ENCODE measurements at regions not wholly inside any gene's neighbourhood (a gene's known extent, or its start where the extent isn't known, plus 50 kb on each side); places are given as distances from the start of the nearest gene placed in this dataset.

- no peak for ATAC-seq
These were observed 457.0 kb downstream of the MN1 start for GRCh38 chr22:27344546-27344945.

GRCh38 chr22:27345691-27346090 is 455.9 kb downstream of the MN1 start:
- ATAC-seq: no peak
- TF ChIP-seq PPARA (CRISPR knock-in tag; IDR thresholded peaks at IDR 0.05; ENCODE audit: borderline replicate concordance) (no peak), ZFP3 (CRISPR knock-in tag; IDR thresholded peaks at IDR 0.05) (no peak), ARNTL (CRISPR knock-in tag; IDR thresholded peaks at IDR 0.05; ENCODE audit: borderline replicate concordance, low read depth) (no peak), ISL1 (CRISPR knock-in tag; IDR thresholded peaks at IDR 0.05) (no peak), BACH2 (CRISPR knock-in tag; IDR thresholded peaks at IDR 0.05; ENCODE audit: borderline replicate concordance) (no peak), ZNF565 (CRISPR knock-in tag; conservative IDR thresholded peaks at IDR 0.05; ENCODE audit: low read depth) (no peak), TOX (CRISPR knock-in tag; IDR thresholded peaks at IDR 0.05; ENCODE audit: borderline replicate concordance) (no peak)

More at GRCh38 chr22:27344546-27344945, 457.0 kb downstream of the MN1 start:
- TF ChIP-seq ZNF70 (CRISPR knock-in tag; IDR thresholded peaks at IDR 0.05): no peak
- TF ChIP-seq ZC3H10 (CRISPR knock-in tag; IDR thresholded peaks at IDR 0.05): no peak
- TF ChIP-seq, protein P1, sequence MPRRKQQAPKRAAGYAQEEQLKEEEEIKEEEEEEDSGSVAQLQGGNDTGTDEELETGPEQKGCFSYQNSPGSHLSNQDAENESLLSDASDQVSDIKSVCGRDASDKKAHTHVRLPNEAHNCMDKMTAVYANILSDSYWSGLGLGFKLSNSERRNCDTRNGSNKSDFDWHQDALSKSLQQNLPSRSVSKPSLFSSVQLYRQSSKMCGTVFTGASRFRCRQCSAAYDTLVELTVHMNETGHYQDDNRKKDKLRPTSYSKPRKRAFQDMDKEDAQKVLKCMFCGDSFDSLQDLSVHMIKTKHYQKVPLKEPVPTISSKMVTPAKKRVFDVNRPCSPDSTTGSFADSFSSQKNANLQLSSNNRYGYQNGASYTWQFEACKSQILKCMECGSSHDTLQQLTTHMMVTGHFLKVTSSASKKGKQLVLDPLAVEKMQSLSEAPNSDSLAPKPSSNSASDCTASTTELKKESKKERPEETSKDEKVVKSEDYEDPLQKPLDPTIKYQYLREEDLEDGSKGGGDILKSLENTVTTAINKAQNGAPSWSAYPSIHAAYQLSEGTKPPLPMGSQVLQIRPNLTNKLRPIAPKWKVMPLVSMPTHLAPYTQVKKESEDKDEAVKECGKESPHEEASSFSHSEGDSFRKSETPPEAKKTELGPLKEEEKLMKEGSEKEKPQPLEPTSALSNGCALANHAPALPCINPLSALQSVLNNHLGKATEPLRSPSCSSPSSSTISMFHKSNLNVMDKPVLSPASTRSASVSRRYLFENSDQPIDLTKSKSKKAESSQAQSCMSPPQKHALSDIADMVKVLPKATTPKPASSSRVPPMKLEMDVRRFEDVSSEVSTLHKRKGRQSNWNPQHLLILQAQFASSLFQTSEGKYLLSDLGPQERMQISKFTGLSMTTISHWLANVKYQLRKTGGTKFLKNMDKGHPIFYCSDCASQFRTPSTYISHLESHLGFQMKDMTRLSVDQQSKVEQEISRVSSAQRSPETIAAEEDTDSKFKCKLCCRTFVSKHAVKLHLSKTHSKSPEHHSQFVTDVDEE (CRISPR knock-in tag; IDR thresholded peaks at IDR 0.05): no peak
- TF ChIP-seq, protein P2, sequence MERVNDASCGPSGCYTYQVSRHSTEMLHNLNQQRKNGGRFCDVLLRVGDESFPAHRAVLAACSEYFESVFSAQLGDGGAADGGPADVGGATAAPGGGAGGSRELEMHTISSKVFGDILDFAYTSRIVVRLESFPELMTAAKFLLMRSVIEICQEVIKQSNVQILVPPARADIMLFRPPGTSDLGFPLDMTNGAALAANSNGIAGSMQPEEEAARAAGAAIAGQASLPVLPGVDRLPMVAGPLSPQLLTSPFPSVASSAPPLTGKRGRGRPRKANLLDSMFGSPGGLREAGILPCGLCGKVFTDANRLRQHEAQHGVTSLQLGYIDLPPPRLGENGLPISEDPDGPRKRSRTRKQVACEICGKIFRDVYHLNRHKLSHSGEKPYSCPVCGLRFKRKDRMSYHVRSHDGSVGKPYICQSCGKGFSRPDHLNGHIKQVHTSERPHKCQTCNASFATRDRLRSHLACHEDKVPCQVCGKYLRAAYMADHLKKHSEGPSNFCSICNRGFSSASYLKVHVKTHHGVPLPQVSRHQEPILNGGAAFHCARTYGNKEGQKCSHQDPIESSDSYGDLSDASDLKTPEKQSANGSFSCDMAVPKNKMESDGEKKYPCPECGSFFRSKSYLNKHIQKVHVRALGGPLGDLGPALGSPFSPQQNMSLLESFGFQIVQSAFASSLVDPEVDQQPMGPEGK (CRISPR knock-in tag; IDR thresholded peaks at IDR 0.05; ENCODE audit: borderline replicate concordance): no peak
- TF ChIP-seq ZFP30 (CRISPR knock-in tag; IDR thresholded peaks at IDR 0.05): no peak
- TF ChIP-seq SNAI2 (CRISPR knock-in tag; IDR thresholded peaks at IDR 0.05): no peak
- TF ChIP-seq ISL1 (CRISPR knock-in tag; IDR thresholded peaks at IDR 0.05): no peak
- no peak for TF ChIP-seq GLIS3 (CRISPR knock-in tag; IDR thresholded peaks at IDR 0.05)
- TF ChIP-seq POU6F1 (CRISPR knock-in tag; IDR thresholded peaks at IDR 0.05; ENCODE audit: borderline replicate concordance, low read depth): no peak
- TF ChIP-seq CSDC2 (CRISPR knock-in tag; IDR thresholded peaks at IDR 0.05): no peak
- TF ChIP-seq CSRNP3 (CRISPR knock-in tag; IDR thresholded peaks at IDR 0.05): no peak
- TF ChIP-seq ESRRG (CRISPR knock-in tag; IDR thresholded peaks at IDR 0.05): no peak
- no peak for TF ChIP-seq ARNTL (CRISPR knock-in tag; IDR thresholded peaks at IDR 0.05; ENCODE audit: borderline replicate concordance, low read depth)
- TF ChIP-seq BACH2 (CRISPR knock-in tag; IDR thresholded peaks at IDR 0.05; ENCODE audit: borderline replicate concordance): no peak

GRCh38 chr22:27347951-27348350 is 453.6 kb downstream of the MN1 start:
- no peak for TF ChIP-seq BACH2 (CRISPR knock-in tag; IDR thresholded peaks at IDR 0.05; ENCODE audit: borderline replicate concordance)
- no peak for TF ChIP-seq SNAI2 (CRISPR knock-in tag; IDR thresholded peaks at IDR 0.05)
- TF ChIP-seq, protein P2 (CRISPR knock-in tag; IDR thresholded peaks at IDR 0.05; ENCODE audit: borderline replicate concordance): no peak
- no peak for TF ChIP-seq ZNF8 (CRISPR knock-in tag; IDR thresholded peaks at IDR 0.05)
- no peak for TF ChIP-seq TCF4 (CRISPR knock-in tag; IDR thresholded peaks at IDR 0.05; ENCODE audit: borderline replicate concordance)
- no peak for TF ChIP-seq ZFP3 (CRISPR knock-in tag; IDR thresholded peaks at IDR 0.05)
- no peak for ATAC-seq
